HCT116 (cell line): ENCODE measurements at regions not wholly inside any gene's neighbourhood (a gene's known extent, or its start where the extent isn't known, plus 50 kb on each side); places are given as distances from the start of the nearest gene placed in this dataset.

Experiments
- ATAC-seq: fragments of 200-7000 bp; cut with Tn5 transposase; 2 replicates; pipeline ENCODE4 v1.9.1; 2020; ENCODE audit warnings: mild to moderate bottlenecking, moderate library complexity
- BruUV-seq: library from RNA; stranded (reverse); fragments of 400-500 nt; replicated peaks from 2 replicates; lab custom pipeline; 2021; lab: Mats Ljungman, UMichigan
- CTCF ChIA-PET: fragments of 300-600 bp; sonication (Branson Sonifier 250); formaldehyde crosslinking; loops from one replicate; lab custom pipeline; 2021; ENCODE audit warnings: antibody characterized with exemption; lab: Charles Lee
- POLR2A ChIA-PET: fragments of 300-600, 350-600 bp; sonication (Branson Sonifier 250); formaldehyde crosslinking; loops from one replicate; lab custom pipeline; 2021; ENCODE audit warnings: antibody characterized with exemption; lab: Charles Lee
- RAD21 ChIA-PET, 2 experiments: fragments of 300-600 bp; sonication (Branson Sonifier 250); formaldehyde crosslinking; loops; one replicate each; lab custom pipeline; 2023; ENCODE audit warnings: low total read pairs in 2 of 2; ENCODE audit not compliant: uncharacterized antibody in 2 of 2, unreplicated experiment in 2 of 2, low non-redundant PET in 1 of 2; lab: Charles Lee
- DNase-seq: peaks from one replicate; pipeline ENCODE4 v3.0.0-alpha.2; 2010; ENCODE audit warnings: low read depth, low spot score
- H2AFZ ChIP-seq: fragments of 200-600 bp; shearing (Covaris generic), sonication (generic); 2 replicates; pipeline ENCODE4 v1.6.1; 2017; ENCODE audit warnings: low read depth, mixed run types, mixed read lengths, antibody characterized with exemption, low read length; ENCODE audit not compliant: poor library complexity, severe bottlenecking
- H3K27ac ChIP-seq: 2 replicates; pipeline ENCODE4 v1.5.1; 2012; ENCODE audit warnings: low read depth, low read length
- H3K27me3 ChIP-seq: fragments of 200-600 bp; sonication (generic); 2 replicates; pipeline ENCODE4 v1.6.1; 2016; ENCODE audit warnings: mixed run types, low read length, mixed read lengths; ENCODE audit not compliant: insufficient read depth
- H3K36me3 ChIP-seq, 2 experiments: fragments of 200-500 bp in 1 of 2; fragments of 200-600 bp in 1 of 2; sonication (Bioruptor generic) in 1 of 2; sonication (generic) in 1 of 2; 2 replicates each; pipeline versions ENCODE4 v1.5.1 to v1.6.1; 2014 to 2016; ENCODE audit warnings: low read length in 2 of 2, inconsistent platforms in 1 of 2, mixed read lengths in 1 of 2, mixed run types in 1 of 2; ENCODE audit not compliant: insufficient read depth in 2 of 2, control insufficient read depth in 1 of 2
- H3K4me1 ChIP-seq, 2 experiments: fragments of 200-600 bp in 1 of 2; sonication (generic) in 1 of 2; 2 replicates each; pipeline versions ENCODE4 v1.5.1 to v1.6.1; 2012 to 2017; ENCODE audit warnings: low read length in 2 of 2, inconsistent platforms in 1 of 2, mild to moderate bottlenecking in 1 of 2, mixed read lengths in 1 of 2, mixed run types in 1 of 2, moderate library complexity in 1 of 2; ENCODE audit not compliant: insufficient read depth in 2 of 2, control insufficient read depth in 1 of 2
- H3K4me2 ChIP-seq: fragments of 200-600 bp; sonication (generic); 2 replicates; pipeline ENCODE4 v1.6.1; 2017; ENCODE audit warnings: mixed run types, low read length, mixed read lengths
- H3K4me3 ChIP-seq, 2 experiments: fragments of 200-600 bp in 1 of 2; sonication (generic) in 1 of 2; replicated peaks in 1 of 2; 2 replicates each; pipeline ENCODE4 v1.5.1; 2011 to 2016; ENCODE audit warnings: low read length in 2 of 2, control low read depth in 1 of 2, low read depth in 1 of 2, mild to moderate bottlenecking in 1 of 2, mixed read lengths in 1 of 2, mixed run types in 1 of 2
- H3K79me2 ChIP-seq: fragments of 200-600 bp; sonication (generic); 2 replicates; pipeline ENCODE4 v1.6.1; 2017; ENCODE audit warnings: mild to moderate bottlenecking, mixed run types, low read length, moderate library complexity, mixed read lengths; ENCODE audit not compliant: insufficient read depth
- H3K9ac ChIP-seq: fragments of 200-600 bp; sonication (generic); 2 replicates; pipeline ENCODE4 v1.6.1; 2016; ENCODE audit warnings: low read length, mixed read lengths
- H3K9me2 ChIP-seq: fragments of 200-600 bp; sonication (generic), shearing (Covaris generic); 2 replicates; pipeline ENCODE4 v1.6.1; 2017; ENCODE audit warnings: mixed run types, mild to moderate bottlenecking, moderate library complexity; ENCODE audit not compliant: insufficient read depth
- H3K9me3 ChIP-seq, 2 experiments: fragments of 200-500 bp in 1 of 2; fragments of 200-600 bp in 1 of 2; sonication (Bioruptor generic) in 1 of 2; sonication (generic) in 1 of 2; 2 replicates each; pipeline ENCODE4 v1.6.1; 2014 to 2017; ENCODE audit warnings: low read length in 2 of 2, mixed read lengths in 2 of 2, inconsistent platforms in 1 of 2, low read depth in 1 of 2, mild to moderate bottlenecking in 1 of 2, mixed run types in 1 of 2, moderate library complexity in 1 of 2; ENCODE audit not compliant: control insufficient read depth in 1 of 2, insufficient read depth in 1 of 2
- H4K20me1 ChIP-seq: fragments of 200-600 bp; sonication (generic), shearing (Covaris generic); 2 replicates; pipeline ENCODE4 v1.6.1; 2017; ENCODE audit warnings: mixed run types, mild to moderate bottlenecking, moderate library complexity; ENCODE audit not compliant: insufficient read depth
- ELF1 ChIP-seq: IDR thresholded peaks from 2 replicates; pipeline ENCODE4 v1.6.1; 2012; ENCODE audit warnings: low read depth, borderline replicate concordance
- EZH2 ChIP-seq: fragments of 200-600 bp; sonication (generic); IDR thresholded peaks from 2 replicates; pipeline ENCODE4 v1.6.1; 2017; ENCODE audit warnings: antibody characterized with exemption, mixed run types
- EZH2phosphoT487 ChIP-seq: fragments of 200-600 bp; IDR thresholded peaks from 2 replicates; pipeline ENCODE4 v1.6.1; 2018; ENCODE audit warnings: antibody characterized with exemption, borderline replicate concordance
- MAX ChIP-seq: IDR thresholded peaks from 2 replicates; pipeline ENCODE4 v1.6.1; 2012
- RAD21 ChIP-seq: IDR thresholded peaks from 2 replicates; pipeline ENCODE4 v1.6.1; 2012; ENCODE audit warnings: low read depth, mild to moderate bottlenecking
- REST ChIP-seq: IDR thresholded peaks from 2 replicates; pipeline ENCODE4 v1.6.1; 2012; ENCODE audit warnings: low read depth
- SP1 ChIP-seq: IDR thresholded peaks from 2 replicates; pipeline ENCODE4 v1.6.1; 2012; ENCODE audit warnings: low read depth
- intact Hi-C: fragments of 100-400 bp; cut with micrococcal nuclease; formaldehyde crosslinking; loops from 2 replicates; pipeline ENCODE4 v1.10.0; 2022
- TF ChIP-seq, protein P1 (sequence below): IDR thresholded peaks from 2 replicates; pipeline ENCODE4 v1.6.1; 2012

DNA sequence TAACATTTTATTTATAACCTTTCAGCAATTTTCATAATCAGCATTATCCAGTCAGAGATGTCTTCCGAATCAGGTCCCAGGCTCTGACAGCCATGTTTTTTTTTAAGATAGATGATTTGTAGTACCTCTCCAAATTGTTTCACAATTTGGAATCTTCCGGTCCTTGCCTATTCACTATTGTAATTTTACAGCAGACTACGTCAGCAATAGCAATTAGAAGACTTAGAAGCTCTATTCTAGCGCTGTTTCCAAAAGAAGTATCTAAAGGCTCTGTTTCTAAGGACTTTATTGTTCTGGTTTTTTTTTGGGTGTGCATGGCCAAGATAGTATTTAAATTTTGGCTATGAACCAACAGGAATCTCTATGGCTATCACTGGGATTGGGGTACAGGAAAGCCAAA, 94.6 kb upstream of the PELI1 start:
- no peaks in the 10 kb centered on the region for H3K9me2 ChIP-seq
- CTCF ChIA-PET = no interaction called here
- no peaks in the 10 kb centered on the region for H4K20me1 ChIP-seq
- no peak overlapping the region for H2AFZ ChIP-seq
- H3K27ac ChIP-seq = no peak overlapping the region
- no peaks in the 10 kb centered on the region for H3K36me3 ChIP-seq
- TF ChIP-seq MAX (no peak), EZH2phosphoT487 (no peak), RAD21 (no peak), ELF1 (no peak), SP1 (no peak), REST (no peak), EZH2 (no peak)
- TF ChIP-seq, protein P1, sequence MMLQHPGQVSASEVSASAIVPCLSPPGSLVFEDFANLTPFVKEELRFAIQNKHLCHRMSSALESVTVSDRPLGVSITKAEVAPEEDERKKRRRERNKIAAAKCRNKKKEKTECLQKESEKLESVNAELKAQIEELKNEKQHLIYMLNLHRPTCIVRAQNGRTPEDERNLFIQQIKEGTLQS = no peak
- TF ChIP-seq, all 23 proteins: peak for 0
- BruUV-seq = no TSS peak
- DNase-seq = no peak
- no peak for ATAC-seq
- intact Hi-C loops = no loop called here
- RAD21 ChIA-PET = no interaction called here
- POLR2A ChIA-PET = no interaction called here
- Histone ChIP-seq H3K9ac (no peak overlapping the region), H3K27me3 (peaks cover 2% of the 10 kb centered on the region; the same call in 1 of the 2 replicates), H3K4me3 (no peak overlapping the region), H3K4me1 (no peaks in the 10 kb centered on the region), H3K9me3 (no peaks in the 10 kb centered on the region), H3K79me2 (no peaks in the 10 kb centered on the region), H3K4me2 (no peak overlapping the region)
